NOMO-1 treated with dmso at 0.1 percent for 144 hours (cell line): ENCODE measurements at regions not wholly inside any gene's neighbourhood (a gene's known extent, or its start where the extent isn't known, plus 50 kb on each side); places are given as distances from the start of the nearest gene placed in this dataset.
"Not testable (repeated sequence)": the region's sequence is repeated elsewhere in the genome, so short reads cannot be mapped to it uniquely, and the experiment has no call there.

Experiments
- DNase-seq: peaks from one replicate; lab custom pipeline; 2025; ENCODE audit not compliant: unreplicated experiment; lab: John Stamatoyannopoulos, UW

- not testable (repeated sequence) for DNase-seq
Observed at GRCh38 chr16:52655916-52656315, 109.0 kb upstream of the TOX3 start.

GRCh38 chr16:52655156-52655555 is 108.2 kb upstream of the TOX3 start:
- DNase-seq, result not testable (repeated sequence)

DNA sequence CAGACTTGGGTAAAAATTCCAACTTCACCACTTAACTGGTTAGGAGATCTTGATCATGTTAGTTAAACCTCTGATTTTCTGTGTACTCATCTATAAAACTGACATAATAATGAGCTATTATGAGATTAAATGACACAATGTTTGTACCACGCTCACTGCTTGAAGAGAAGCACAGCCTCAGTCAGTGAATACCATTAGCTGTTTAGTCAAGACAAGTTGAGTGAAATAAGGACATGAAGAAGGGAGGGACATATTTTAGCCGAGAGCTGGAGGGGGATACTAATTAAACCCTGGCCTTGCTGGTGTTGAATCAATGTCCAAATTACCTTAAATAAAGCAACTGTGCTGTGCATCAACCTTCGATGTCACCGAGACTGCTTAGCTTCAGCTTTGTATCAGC is 105.1 kb upstream of the TOX3 start:
- no peak for DNase-seq

DNA sequence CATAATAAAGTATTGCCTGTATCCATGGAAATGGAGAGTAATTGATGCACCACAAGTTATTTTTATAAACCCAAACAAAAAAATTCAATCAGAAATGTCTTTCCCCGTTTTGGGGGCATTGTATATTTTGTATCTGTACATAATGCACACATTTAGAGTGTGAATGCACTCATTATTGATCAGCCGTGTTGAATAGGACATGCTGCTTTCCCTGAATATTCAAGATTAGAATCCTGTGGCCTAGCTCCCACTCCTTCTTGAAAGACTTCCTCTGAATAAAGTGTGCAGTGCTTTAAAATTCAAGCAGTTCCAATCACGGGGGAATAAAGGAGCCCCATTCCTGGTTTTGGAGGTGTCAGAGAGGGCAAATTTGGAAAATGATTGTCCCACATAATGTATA is 103.8 kb upstream of the TOX3 start:
- DNase-seq, result no peak

GRCh38 chr16:52650318-52650717 is 103.4 kb upstream of the TOX3 start:
- DNase-seq, result no peak

DNA sequence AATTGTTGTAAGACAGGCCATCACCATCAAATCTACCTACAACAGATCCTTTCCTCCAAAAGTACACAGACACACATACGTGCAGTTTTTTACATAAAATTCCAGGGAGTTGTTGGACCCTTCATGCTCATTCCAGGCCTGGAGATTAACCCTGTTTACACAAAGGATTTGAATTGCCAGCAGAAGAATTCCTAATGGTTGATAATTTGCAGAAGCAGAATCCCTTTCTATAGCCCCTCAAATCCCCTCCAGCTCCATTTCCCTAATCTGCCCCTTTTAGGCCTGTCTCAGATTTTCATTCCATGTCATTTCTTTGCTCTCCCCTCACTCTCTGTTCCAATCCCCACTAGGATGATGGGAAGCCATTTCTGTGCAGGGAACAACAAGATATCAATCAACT is 102.9 kb upstream of the TOX3 start:
- no peak for DNase-seq

GRCh38 chr16:52647588-52647987 is 100.6 kb upstream of the TOX3 start:
- no peak for DNase-seq

DNA sequence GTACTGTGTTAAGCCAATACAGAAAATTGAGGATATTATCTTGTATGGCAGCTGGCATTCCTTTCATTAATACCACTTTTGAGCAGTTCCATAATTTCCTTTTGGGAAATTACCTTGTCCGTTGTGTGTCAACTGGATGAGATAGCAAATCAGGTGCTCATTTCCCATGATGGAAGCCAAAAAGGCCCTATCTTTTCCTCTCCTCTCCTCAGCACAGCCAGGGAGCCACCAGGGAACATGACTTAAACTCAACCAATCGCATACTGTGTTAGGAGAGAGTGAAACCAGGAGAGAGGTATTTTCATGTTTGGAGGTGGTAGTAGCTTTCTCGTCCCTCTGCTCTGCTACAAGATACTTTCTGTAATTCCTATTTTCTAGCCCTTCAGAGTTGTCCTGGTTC is 96.1 kb upstream of the TOX3 start:
- no peak for DNase-seq

- DNase-seq, result no peak
Observed at GRCh38 chr16:52634528-52634927, 87.6 kb upstream of the TOX3 start.

GRCh38 chr16:52634104-52634503 is 87.2 kb upstream of the TOX3 start:
- no peak for DNase-seq

DNA sequence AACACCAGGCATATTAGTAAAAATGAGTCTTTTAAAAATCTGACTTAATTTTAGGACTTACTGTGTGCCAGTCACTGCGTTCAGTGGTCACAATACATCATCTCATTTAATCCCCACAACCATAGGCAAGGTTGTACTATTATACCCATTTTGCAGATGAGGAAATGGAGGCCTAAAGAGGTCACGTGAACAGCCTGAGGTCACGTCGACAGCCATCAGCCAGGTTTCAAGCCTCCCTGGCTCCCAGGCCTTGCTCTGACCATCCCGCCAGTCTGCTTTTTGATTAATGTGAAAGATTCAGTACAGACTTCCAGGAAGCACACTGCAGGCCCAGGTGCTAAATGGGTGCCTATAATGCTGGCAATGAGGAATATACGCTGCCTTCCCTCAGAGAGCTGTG is 86.3 kb upstream of the TOX3 start:
- no peak for DNase-seq

DNA sequence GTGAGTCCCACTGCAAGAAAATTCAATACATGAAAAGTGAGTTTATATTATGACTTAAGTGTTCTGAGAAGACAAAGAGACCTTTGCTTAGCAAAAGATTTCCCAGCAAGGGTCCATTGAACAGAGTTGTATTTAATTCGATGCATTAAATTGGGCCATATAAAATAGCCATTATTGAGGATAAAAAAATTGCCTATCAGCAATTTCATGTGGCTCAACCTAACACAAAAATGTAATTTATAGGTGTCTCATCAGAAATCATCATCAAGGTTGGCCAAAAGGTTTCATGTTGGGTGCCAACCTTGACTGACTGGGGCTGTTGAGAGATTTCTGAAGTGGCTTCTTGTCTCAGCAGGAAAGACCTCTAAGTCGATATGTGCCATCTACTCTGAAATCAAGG is 84.8 kb upstream of the TOX3 start:
- no peak for DNase-seq

GRCh38 chr16:52630711-52631110 is 83.8 kb upstream of the TOX3 start:
- no peak for DNase-seq

DNA sequence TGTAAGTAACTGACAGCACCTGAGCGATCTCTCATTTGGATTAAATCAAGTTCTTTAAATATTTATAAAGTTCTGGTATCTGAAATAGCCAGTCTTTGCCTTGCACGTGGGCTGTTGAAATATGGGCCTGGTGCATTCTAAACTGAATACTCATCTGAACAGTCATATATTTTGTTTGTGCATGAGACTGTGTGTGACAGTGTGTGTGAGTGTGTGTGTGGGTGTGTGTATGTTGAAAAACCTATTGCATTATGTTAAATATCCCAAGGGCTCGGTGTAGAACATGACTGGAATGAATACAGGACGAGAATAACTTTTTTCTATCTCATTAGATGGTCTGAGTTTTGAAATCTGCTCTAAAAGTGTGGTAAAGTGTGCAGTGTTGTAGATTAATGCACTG is 82.4 kb upstream of the TOX3 start:
- no peak for DNase-seq

DNA sequence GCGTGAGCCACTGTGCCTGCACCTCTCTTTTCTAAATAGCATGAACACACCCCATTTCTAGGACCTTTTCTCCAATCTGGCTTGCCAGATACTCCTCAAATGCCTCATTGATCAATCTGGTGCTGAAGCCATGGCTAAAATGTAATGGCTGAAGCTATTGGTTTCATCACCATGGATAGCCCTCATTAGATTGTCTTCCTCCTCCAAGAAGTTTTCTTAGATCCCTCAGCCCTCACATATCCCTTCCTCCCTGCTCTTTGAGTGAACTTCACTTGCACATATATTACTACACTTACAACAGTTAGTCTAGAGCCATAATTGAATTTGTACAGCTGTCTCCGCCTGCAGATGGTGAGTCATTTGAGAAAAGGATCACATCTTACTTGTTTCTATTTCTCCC is 77.9 kb upstream of the TOX3 start:
- no peak for DNase-seq

- DNase-seq, result no peak
Observed at GRCh38 chr16:52621651-52622050, 74.7 kb upstream of the TOX3 start.

DNA sequence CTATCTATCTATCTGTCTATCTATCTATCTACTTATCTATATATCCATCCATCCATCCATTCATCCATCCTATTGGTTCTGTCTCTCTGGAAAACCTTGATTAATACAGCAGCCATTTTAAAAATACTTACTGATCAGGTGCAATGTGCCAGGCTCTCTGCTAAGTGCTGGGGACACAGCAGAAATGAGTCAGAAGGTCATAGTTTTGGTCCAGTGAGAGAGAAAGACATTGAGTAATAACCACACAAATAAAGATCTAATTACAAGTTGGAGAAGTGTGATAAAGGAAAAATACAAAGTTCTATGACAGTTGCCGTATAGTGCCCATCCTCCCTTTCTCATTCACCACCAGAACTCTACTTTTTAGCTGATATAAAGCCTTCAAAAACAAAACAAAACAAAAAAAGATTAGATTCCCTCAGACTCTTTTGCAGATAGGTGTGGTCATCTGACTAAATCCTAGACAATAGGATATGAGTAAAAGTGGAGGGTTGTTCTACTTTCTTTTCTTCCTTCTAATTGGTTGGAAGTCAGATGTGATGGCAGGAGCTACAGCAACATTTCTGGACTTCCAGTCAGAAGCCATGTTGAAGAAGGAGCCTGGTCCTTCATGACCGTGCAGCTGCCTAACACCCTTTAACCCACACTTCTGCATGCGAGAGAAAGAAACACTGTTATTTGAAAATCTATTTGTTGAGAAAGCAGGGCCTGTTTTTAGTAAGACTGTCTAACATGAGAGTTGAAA is 72.0 kb upstream of the TOX3 start:
- no peak for DNase-seq

DNA sequence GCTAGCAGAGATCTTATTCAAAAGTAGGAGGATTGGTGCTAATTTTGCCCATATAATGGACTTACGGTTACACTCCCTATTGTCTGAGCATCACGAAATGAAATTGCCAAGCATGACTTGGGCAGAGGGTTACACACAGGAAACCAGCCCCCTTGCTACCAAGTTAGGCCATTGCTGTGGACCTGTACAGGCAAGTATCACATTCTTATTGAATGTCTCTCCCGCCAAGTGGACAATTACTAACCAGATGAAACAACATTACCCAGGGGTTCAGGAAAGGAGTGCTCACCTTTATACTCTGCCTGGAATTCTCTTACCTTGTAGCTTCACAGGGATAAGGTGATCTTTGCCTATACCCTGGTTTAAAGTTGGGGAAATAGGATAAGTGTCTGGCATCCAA is 70.6 kb upstream of the TOX3 start:
- no peak for DNase-seq

- DNase-seq, result no peak
Observed at GRCh38 chr16:52613508-52613907, 66.6 kb upstream of the TOX3 start.

DNA sequence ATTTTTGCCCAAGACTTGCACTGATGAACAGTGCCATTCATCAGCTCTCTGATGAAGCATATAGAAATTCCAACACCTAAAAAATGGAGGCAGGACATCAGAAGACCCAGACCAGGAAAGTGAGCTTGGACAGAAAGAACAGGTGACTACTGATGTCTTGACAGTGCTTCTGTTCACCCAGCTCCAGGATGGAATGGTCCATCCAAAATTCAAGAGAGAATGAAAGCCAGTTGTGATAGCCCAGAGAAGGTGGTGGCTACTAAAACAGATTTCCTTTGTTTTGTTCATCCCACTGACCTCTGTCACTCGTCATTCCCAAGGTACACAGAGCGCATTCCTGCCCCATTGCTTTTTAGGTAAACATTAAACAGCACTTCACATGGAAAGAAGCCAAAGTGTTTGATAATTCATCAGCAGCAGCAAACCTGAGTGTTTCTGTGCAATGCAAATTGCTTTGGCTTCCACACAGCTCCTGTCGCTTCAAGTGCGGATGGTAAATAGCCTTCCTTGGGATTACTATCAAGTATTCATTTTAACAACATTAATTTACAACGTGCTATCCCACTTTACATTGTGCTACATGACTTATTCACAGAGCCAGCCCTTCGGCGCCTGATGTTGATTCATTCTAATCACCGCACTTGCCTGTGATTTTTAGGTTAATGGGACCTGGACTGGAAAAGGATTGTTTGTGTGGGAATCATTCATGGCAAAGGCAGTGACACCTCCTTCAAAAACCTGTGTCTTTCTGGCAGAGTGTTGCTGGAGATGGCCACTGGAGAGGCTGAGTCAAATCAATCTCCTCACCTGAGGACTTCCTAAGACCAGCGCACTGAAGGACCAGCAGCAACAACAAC is 65.1 kb upstream of the TOX3 start:
- DNase-seq, result no peak

DNA sequence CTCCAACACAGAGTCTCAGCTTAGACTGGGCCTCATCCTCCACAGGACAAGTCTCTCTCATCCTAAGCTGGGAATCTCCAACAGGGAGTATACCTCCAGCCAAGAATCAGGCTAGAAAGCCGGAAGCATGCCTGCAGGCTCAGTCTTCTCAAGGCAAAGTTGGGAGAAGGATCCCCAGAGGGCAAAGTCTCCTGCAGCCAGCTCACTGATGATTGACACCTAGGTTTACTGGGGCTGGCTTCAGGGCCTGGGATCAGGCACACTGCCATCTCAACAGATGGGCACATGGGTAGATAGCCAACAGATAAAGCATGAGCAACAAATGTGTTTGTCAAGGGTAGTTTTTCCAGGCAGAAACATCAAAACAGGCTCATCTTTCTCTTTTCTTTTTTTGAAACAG is 56.1 kb upstream of the TOX3 start:
- no peak for DNase-seq

DNA sequence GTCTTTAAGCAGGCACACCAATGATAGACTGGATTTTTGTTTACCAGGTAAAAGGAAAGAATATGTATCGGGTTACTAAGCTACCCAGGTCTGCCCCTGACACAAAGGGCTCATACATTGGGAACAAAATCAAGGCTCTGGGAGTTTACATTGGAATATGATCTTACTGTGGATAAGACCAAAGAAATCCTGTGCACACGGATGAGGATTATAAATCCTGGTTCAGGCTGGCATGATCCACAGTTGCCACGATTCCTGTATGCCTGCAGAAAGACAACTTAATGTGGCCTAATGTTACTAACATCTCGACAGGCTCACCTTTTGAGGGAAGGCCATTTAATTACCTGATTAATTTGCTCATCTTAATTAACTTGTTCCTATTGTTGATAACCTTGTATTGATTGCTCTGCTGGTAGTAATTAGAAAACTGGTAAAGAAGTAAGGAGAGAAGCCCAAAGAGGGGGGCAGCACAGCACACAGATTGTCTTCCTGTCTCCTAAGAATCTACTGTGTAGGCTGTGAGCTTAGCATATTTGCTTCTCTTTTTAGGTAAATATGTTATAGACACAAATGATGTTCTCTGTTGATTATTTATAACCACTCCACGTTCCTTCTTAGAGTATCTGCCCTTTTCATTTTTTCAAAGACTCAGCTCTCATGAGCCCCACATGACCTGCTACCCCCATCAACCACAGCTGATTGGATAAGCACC is 51.0 kb upstream of the TOX3 start:
- DNase-seq, result no peak
